IMR-90 (cell line): ENCODE measurements at regions not wholly inside any gene's neighbourhood (a gene's known extent, or its start where the extent isn't known, plus 50 kb on each side); places are given as distances from the start of the nearest gene placed in this dataset.

Source experiments
- ATAC-seq: fragments of 200-7000 bp; cut with Tn5 transposase; 2 replicates; pipeline ENCODE4 v1.9.1; 2020; ENCODE audit warnings: low read depth, mild to moderate bottlenecking, moderate library complexity
- BruUV-seq: library from RNA; stranded (reverse); fragments of 400-500 nt; replicated peaks from 2 replicates; lab custom pipeline; 2021; lab: Mats Ljungman, UMichigan
- CTCF ChIA-PET: fragments of 300-600 bp; formaldehyde crosslinking; extraction: SDS; loops from one replicate; lab custom pipeline; 2021; ENCODE audit warnings: antibody characterized with exemption; lab: Yijun Ruan, JAX
- POLR2A ChIA-PET: fragments of 300-600 bp; sonication (Branson Sonifier 250); formaldehyde crosslinking; loops from one replicate; lab custom pipeline; 2022; ENCODE audit warnings: antibody characterized with exemption; ENCODE audit not compliant: unreplicated experiment; lab: Charles Lee
- DNase-seq: peaks from one replicate; pipeline ENCODE4 v3.0.0; 2013
- H2AFZ ChIP-seq: replicated peaks from 2 replicates; pipeline ENCODE3; 2013; ENCODE audit warnings: low read length, mild to moderate bottlenecking; ENCODE audit not compliant: poor library complexity
- H2AK5ac ChIP-seq: 2 replicates; pipeline ENCODE4 v1.6.1; 2013; ENCODE audit warnings: low read depth, low read length, inconsistent platforms
- H2AK9ac ChIP-seq: replicated peaks from 2 replicates; pipeline ENCODE3; 2013; ENCODE audit warnings: mild to moderate bottlenecking, low read depth, low read length, moderate library complexity; ENCODE audit not compliant: poor library complexity
- H2BK120ac ChIP-seq: 2 replicates; pipeline ENCODE4 v1.6.1; 2013; ENCODE audit warnings: low read depth, low read length, inconsistent platforms
- H2BK15ac ChIP-seq: 3 replicates; pipeline ENCODE4 v1.6.1; 2013; ENCODE audit warnings: low read depth, low read length, inconsistent platforms
- H2BK20ac ChIP-seq: 2 replicates; pipeline ENCODE4 v1.6.1; 2013; ENCODE audit warnings: low read depth, mild to moderate bottlenecking, inconsistent platforms, low read length, moderate library complexity
- H2BK5ac ChIP-seq: 2 replicates; pipeline ENCODE4 v1.6.1; 2013; ENCODE audit warnings: mild to moderate bottlenecking, low read depth, low read length, inconsistent platforms; ENCODE audit not compliant: poor library complexity, severe bottlenecking
- H3K14ac ChIP-seq: replicated peaks from 2 replicates; pipeline ENCODE4 v1.6.1; 2013; ENCODE audit warnings: low read depth, low read length, inconsistent platforms
- H3K18ac ChIP-seq: 2 replicates; pipeline ENCODE4 v1.6.1; 2013; ENCODE audit warnings: low read depth, low read length, control low read depth
- H3K23ac ChIP-seq: 2 replicates; pipeline ENCODE4 v1.6.1; 2013; ENCODE audit warnings: low read depth, low read length, inconsistent platforms
- H3K27ac ChIP-seq: 2 replicates; pipeline ENCODE4 v1.5.1; 2013; ENCODE audit warnings: mild to moderate bottlenecking, control low read depth, low read length; ENCODE audit not compliant: insufficient read depth
- H3K27me3 ChIP-seq: 2 replicates; pipeline ENCODE4 v1.6.1; 2013; ENCODE audit warnings: low read length; ENCODE audit not compliant: control insufficient read depth, insufficient read depth
- H3K36me3 ChIP-seq: 2 replicates; pipeline ENCODE4 v1.6.1; 2013; ENCODE audit warnings: low read length, mixed read lengths; ENCODE audit not compliant: control insufficient read depth, insufficient read depth
- H3K4ac ChIP-seq: 2 replicates; pipeline ENCODE4 v1.6.1; 2013; ENCODE audit warnings: low read depth, low read length, inconsistent platforms
- H3K4me1 ChIP-seq: 2 replicates; pipeline ENCODE4 v1.6.1; 2013; ENCODE audit warnings: low read length, mixed read lengths; ENCODE audit not compliant: control insufficient read depth, insufficient read depth
- H3K4me2 ChIP-seq: 2 replicates; pipeline ENCODE4 v1.6.1; 2013; ENCODE audit warnings: low read depth, mild to moderate bottlenecking, control low read depth, low read length, moderate library complexity
- H3K4me3 ChIP-seq: 2 replicates; pipeline ENCODE4 v1.5.1; 2013; ENCODE audit warnings: low read depth, mild to moderate bottlenecking, control low read depth, low read length, moderate library complexity; ENCODE audit not compliant: insufficient read depth
- H3K56ac ChIP-seq: 2 replicates; pipeline ENCODE4 v1.6.1; 2013; ENCODE audit warnings: low read length, inconsistent platforms; ENCODE audit not compliant: insufficient read depth; ENCODE audit errors: extremely low read depth
- H3K79me1 ChIP-seq, 2 experiments: 2 replicates each; pipeline ENCODE4 v1.6.1; 2013; ENCODE audit warnings: low read length in 2 of 2, inconsistent platforms in 1 of 2, low read depth in 1 of 2
- H3K9ac ChIP-seq: 2 replicates; pipeline ENCODE4 v1.6.1; 2013; ENCODE audit warnings: low read depth, low read length, control low read depth
- H3K9me1 ChIP-seq: 2 replicates; pipeline ENCODE4 v1.6.1; 2013; ENCODE audit warnings: low read length, inconsistent platforms; ENCODE audit not compliant: insufficient read depth
- H3K9me3 ChIP-seq: 2 replicates; pipeline ENCODE4 v1.6.1; 2013; ENCODE audit warnings: low read length; ENCODE audit not compliant: control insufficient read depth, insufficient read depth
- H4K20me1 ChIP-seq: 2 replicates; pipeline ENCODE4 v1.6.1; 2013; ENCODE audit warnings: low read length, inconsistent platforms; ENCODE audit not compliant: insufficient read depth
- H4K5ac ChIP-seq: 2 replicates; pipeline ENCODE4 v1.6.1; 2013; ENCODE audit warnings: mild to moderate bottlenecking, low read depth, low read length, control low read depth
- H4K8ac ChIP-seq, 2 experiments: 2 replicates each; pipeline ENCODE4 v1.6.1; 2013; ENCODE audit warnings: low read depth in 2 of 2, low read length in 2 of 2, control low read depth in 1 of 2, inconsistent platforms in 1 of 2
- H4K91ac ChIP-seq: 2 replicates; pipeline ENCODE4 v1.6.1; 2013; ENCODE audit warnings: low read depth, low read length, inconsistent platforms; ENCODE audit not compliant: insufficient read depth
- BHLHE40 ChIP-seq: fragments of 150-350 bp; IDR thresholded peaks from 2 replicates; pipeline ENCODE4 v1.6.1; 2016; ENCODE audit warnings: mild to moderate bottlenecking, low read depth, low read length
- CTCF ChIP-seq: conservative IDR thresholded peaks from 2 replicates; pipeline ENCODE4 v1.5.1; 2012; ENCODE audit warnings: mild to moderate bottlenecking, low read depth, low read length, improper control_type of control experiment
- RAD21 ChIP-seq: IDR thresholded peaks from 2 replicates; pipeline ENCODE4 v1.6.1; 2012; ENCODE audit warnings: low read length, improper control_type of control experiment
- SMC3 ChIP-seq: fragments of 150-350 bp; IDR thresholded peaks from 2 replicates; pipeline ENCODE4 v1.6.1; 2016; ENCODE audit warnings: low read depth, mild to moderate bottlenecking, antibody characterized with exemption, low read length, moderate library complexity
- WGBS, 2 experiments: methylation state at CpG; one replicate each; pipeline versions ENCODE4 v1.1.5 to v1.1.7; 2013; ENCODE audit warnings: missing lambda C conversion rate in 2 of 2; ENCODE audit not compliant: insufficient read length in 1 of 2; ENCODE audit errors: extremely low coverage in 2 of 2; 5-methylcytosine and 5-hydroxymethylcytosine counted together
- dilution Hi-C: fragments of 300-500 bp; cut with HindIII; formaldehyde crosslinking; loops from one replicate; pipeline ENCODE4 v1.14.3; 2018; ENCODE audit warnings: low sequenced_read_pairs; ENCODE audit not compliant: unreplicated experiment
- in situ Hi-C: fragments of 300-500 bp; cut with MboI; formaldehyde crosslinking; loops from 3 replicates; pipeline ENCODE4 v1.14.3; 2019; ENCODE audit warnings: low sequenced_read_pairs, inconsistent platforms, mixed read lengths
- intact Hi-C: fragments of 100-400 bp; cut with micrococcal nuclease; formaldehyde crosslinking; loops from 2 replicates; pipeline ENCODE4 v1.10.0; 2022

- Histone ChIP-seq H2BK15ac (no peak overlapping the region), H3K23ac (no peak overlapping the region), H3K4me3 (no peak overlapping the region), H3K14ac (no peak overlapping the region), H2BK120ac (no peak overlapping the region), H3K9ac (no peak overlapping the region), H3K4ac (no peak overlapping the region), H3K18ac (no peak overlapping the region), H3K56ac (no peak overlapping the region), H4K91ac (no peak overlapping the region), H2BK20ac (no peak overlapping the region), H2AK5ac (no peak overlapping the region), H2AK9ac (no peak overlapping the region), H3K36me3 (no peaks in the 10 kb centered on the region), H3K79me1 (no peaks in the 10 kb centered on the region), H3K9me1 (no peaks in the 10 kb centered on the region), H3K9me3 (peaks cover 4% of the 10 kb centered on the region; the same call in 1 of the 2 replicates), H2BK5ac (no peak overlapping the region), H4K5ac (no peak overlapping the region), H3K4me1 (no peaks in the 10 kb centered on the region), H2AFZ (no peak overlapping the region), H3K4me2 (no peak overlapping the region), H4K8ac (no peak overlapping the region), H3K27me3 (no peaks in the 10 kb centered on the region), H3K27ac (no peak overlapping the region), H4K20me1 (no peaks in the 10 kb centered on the region)
- no peak for ATAC-seq
- intact Hi-C loops (loop anchor here (5.0 kb wide), 1 partner anchor 512 kb away; no protein-coding TSS in a partner anchor), in situ Hi-C loops (no loop called here), dilution Hi-C loops (no loop called here)
- TF ChIP-seq SMC3, result peak; percentile 42
- no peak for TF ChIP-seq BHLHE40
- 0 out of 2 replicates have a peak, but pooled peaks have one; percentile 18 for TF ChIP-seq RAD21
- peak; percentile 51 for TF ChIP-seq CTCF
- DNase-seq, result no peak
- WGBS, 2 experiments, result no CpG with 5 or more reads among the region's 1 CpG
- CTCF ChIA-PET, result no interaction called here
- POLR2A ChIA-PET, result no interaction called here
- no TSS peak for BruUV-seq
Measured at GRCh38 chr11:42770444-42771065, 541.2 kb upstream of the API5 start.
